ENCODE measurements at regions not wholly inside any gene's neighbourhood (a gene's known extent, or its start where the extent isn't known, plus 50 kb on each side); places are given as distances from the start of the nearest gene placed in this dataset.

- DNase-seq (ENCODE audit: low read depth, low spot score) = no peak
- H3K4me3 ChIP-seq (ENCODE audit: low read length) = no peak overlapping the region
These were observed 290.2 kb downstream of the SPATA17 start for GRCh38 chr1:217921126-217921904.

GRCh38 chr1:217924924-217925323 lies 293.8 kb downstream of the SPATA17 start:
- no peak overlapping the region for H3K4me3 ChIP-seq (ENCODE audit: low read length)
- DNase-seq (ENCODE audit: low read depth, low spot score) = no peak

- H3K4me3 ChIP-seq (ENCODE audit: low read length) = no peak overlapping the region
- DNase-seq (ENCODE audit: low read depth, low spot score) = no peak
These were observed 298.2 kb downstream of the SPATA17 start for GRCh38 chr1:217929213-217929885.

GRCh38 chr1:217943361-217943760 lies 312.2 kb downstream of the SPATA17 start:
- H3K4me3 ChIP-seq (ENCODE audit: low read length) = no peak overlapping the region
- no peak for DNase-seq (ENCODE audit: low read depth, low spot score)

- no peak for DNase-seq (ENCODE audit: low read depth, low spot score)
- H3K4me3 ChIP-seq (ENCODE audit: low read length) = no peak overlapping the region
These were observed 313.4 kb downstream of the SPATA17 start for GRCh38 chr1:217944550-217944949.

- H3K4me3 ChIP-seq (ENCODE audit: low read length) = no peak overlapping the region
These were observed 315.4 kb downstream of the SPATA17 start for GRCh38 chr1:217946511-217946910.

GRCh38 chr1:217948741-217949140 lies 317.6 kb downstream of the SPATA17 start:
- no peak for DNase-seq (ENCODE audit: low read depth, low spot score)
- no peak overlapping the region for H3K4me3 ChIP-seq (ENCODE audit: low read length)

More at GRCh38 chr1:217946511-217946910, 315.4 kb downstream of the SPATA17 start:
- no peak for DNase-seq (ENCODE audit: low read depth, low spot score)

GRCh38 chr1:217953330-217953729 lies 322.2 kb downstream of the SPATA17 start:
- no peak overlapping the region for H3K4me3 ChIP-seq (ENCODE audit: low read length)
- no peak for DNase-seq (ENCODE audit: low read depth, low spot score)

GRCh38 chr1:217953922-217954321 lies 322.8 kb downstream of the SPATA17 start:
- no peak for DNase-seq (ENCODE audit: low read depth, low spot score)
- no peak overlapping the region for H3K4me3 ChIP-seq (ENCODE audit: low read length)

GRCh38 chr1:217955723-217956122 lies 324.6 kb downstream of the SPATA17 start:
- no peak for DNase-seq (ENCODE audit: low read depth, low spot score)

GRCh38 chr1:217965156-217965786 lies 319.8 kb upstream of the RRP15 start:
- no peak for DNase-seq (ENCODE audit: low read depth, low spot score)
- no peak overlapping the region for H3K4me3 ChIP-seq (ENCODE audit: low read length)

More at GRCh38 chr1:217955723-217956122, 324.6 kb downstream of the SPATA17 start:
- H3K4me3 ChIP-seq (ENCODE audit: low read length) = no peak overlapping the region

- no peak for DNase-seq (ENCODE audit: low read depth, low spot score)
- H3K4me3 ChIP-seq (ENCODE audit: low read length) = no peak overlapping the region
These were observed 317.0 kb upstream of the RRP15 start for GRCh38 chr1:217968085-217968484.

GRCh38 chr1:217969428-217969827 lies 315.7 kb upstream of the RRP15 start:
- DNase-seq (ENCODE audit: low read depth, low spot score) = no peak
- H3K4me3 ChIP-seq (ENCODE audit: low read length) = no peak overlapping the region

GRCh38 chr1:217977943-217978342 lies 307.1 kb upstream of the RRP15 start:
- no peak for DNase-seq (ENCODE audit: low read depth, low spot score)
- no peak overlapping the region for H3K4me3 ChIP-seq (ENCODE audit: low read length)

- no peak for DNase-seq (ENCODE audit: low read depth, low spot score)
- H3K4me3 ChIP-seq (ENCODE audit: low read length) = no peak overlapping the region
These were observed 303.7 kb upstream of the RRP15 start for GRCh38 chr1:217981430-217981829.

- no peak for DNase-seq (ENCODE audit: low read depth, low spot score)
- no peak overlapping the region for H3K4me3 ChIP-seq (ENCODE audit: low read length)
These were observed 302.6 kb upstream of the RRP15 start for GRCh38 chr1:217982331-217983050.

- H3K4me3 ChIP-seq (ENCODE audit: low read length) = no peak overlapping the region
- DNase-seq (ENCODE audit: low read depth, low spot score) = no peak
These were observed 302.1 kb upstream of the RRP15 start for GRCh38 chr1:217983051-217983375.

GRCh38 chr1:217985641-217986040 lies 299.5 kb upstream of the RRP15 start:
- H3K4me3 ChIP-seq (ENCODE audit: low read length) = no peak overlapping the region
- no peak for DNase-seq (ENCODE audit: low read depth, low spot score)

GRCh38 chr1:217989510-217989909 lies 295.6 kb upstream of the RRP15 start:
- H3K4me3 ChIP-seq (ENCODE audit: low read length) = no peak overlapping the region
- no peak for DNase-seq (ENCODE audit: low read depth, low spot score)

- no peak for DNase-seq (ENCODE audit: low read depth, low spot score)
- H3K4me3 ChIP-seq (ENCODE audit: low read length) = no peak overlapping the region
These were observed 291.7 kb upstream of the RRP15 start for GRCh38 chr1:217993439-217993838.

Measured in Jurkat, Clone E6-1 (cell line).